NB4 (cell line): ENCODE measurements at regions not wholly inside any gene's neighbourhood (a gene's known extent, or its start where the extent isn't known, plus 50 kb on each side); places are given as distances from the start of the nearest gene placed in this dataset.

ENCODE experiments used
- DNase-seq: peaks from one replicate; pipeline ENCODE4 v3.0.0; 2010; ENCODE audit warnings: low read depth
- H3K4me3 ChIP-seq: one replicate; pipeline ENCODE4 v1.5.1; 2011; ENCODE audit warnings: mild to moderate bottlenecking, low read depth, low read length, moderate library complexity
- MYC ChIP-seq: IDR thresholded peaks from 2 replicates; pipeline ENCODE4 v1.6.1; 2011; ENCODE audit warnings: low read depth, low read length
- POLR2A ChIP-seq: IDR thresholded peaks from 2 replicates; pipeline ENCODE4 v1.6.1; 2011; ENCODE audit warnings: mild to moderate bottlenecking; ENCODE audit not compliant: insufficient read length; ENCODE audit errors: extremely low read depth
- TF ChIP-seq, protein P1 (sequence below): IDR thresholded peaks from 2 replicates; pipeline ENCODE4 v1.6.1; 2011; ENCODE audit warnings: low read depth, low read length
- TF ChIP-seq, protein P2 (sequence below): IDR thresholded peaks from one replicate; pipeline ENCODE4 v1.5.1; 2012; ENCODE audit warnings: low read depth, low read length

DNA sequence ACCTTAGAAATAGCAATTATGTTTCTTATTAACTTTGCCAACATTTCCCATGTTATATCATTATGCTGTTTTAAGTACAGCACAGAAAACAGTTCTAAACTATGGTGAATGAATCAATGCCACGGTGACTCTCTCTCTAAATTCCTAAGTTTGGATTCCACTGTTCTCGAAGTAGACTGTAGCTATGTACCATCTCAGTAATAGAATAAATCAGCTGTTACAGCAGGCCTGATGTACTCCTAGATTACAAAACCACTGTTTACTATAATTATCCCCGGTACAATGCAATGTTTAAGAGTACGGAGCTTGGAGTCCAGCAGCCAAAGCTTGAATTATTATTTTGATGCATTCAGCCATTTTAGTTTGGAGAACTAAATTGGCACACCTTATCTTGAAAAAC, 476.3 kb upstream of the SLITRK1 start:
- H3K4me3 ChIP-seq: no peak overlapping the region
- DNase-seq: no peak
- TF ChIP-seq, protein P1, sequence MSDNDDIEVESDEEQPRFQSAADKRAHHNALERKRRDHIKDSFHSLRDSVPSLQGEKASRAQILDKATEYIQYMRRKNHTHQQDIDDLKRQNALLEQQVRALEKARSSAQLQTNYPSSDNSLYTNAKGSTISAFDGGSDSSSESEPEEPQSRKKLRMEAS: no peak
- no peak for TF ChIP-seq POLR2A
- TF ChIP-seq, protein P2, sequence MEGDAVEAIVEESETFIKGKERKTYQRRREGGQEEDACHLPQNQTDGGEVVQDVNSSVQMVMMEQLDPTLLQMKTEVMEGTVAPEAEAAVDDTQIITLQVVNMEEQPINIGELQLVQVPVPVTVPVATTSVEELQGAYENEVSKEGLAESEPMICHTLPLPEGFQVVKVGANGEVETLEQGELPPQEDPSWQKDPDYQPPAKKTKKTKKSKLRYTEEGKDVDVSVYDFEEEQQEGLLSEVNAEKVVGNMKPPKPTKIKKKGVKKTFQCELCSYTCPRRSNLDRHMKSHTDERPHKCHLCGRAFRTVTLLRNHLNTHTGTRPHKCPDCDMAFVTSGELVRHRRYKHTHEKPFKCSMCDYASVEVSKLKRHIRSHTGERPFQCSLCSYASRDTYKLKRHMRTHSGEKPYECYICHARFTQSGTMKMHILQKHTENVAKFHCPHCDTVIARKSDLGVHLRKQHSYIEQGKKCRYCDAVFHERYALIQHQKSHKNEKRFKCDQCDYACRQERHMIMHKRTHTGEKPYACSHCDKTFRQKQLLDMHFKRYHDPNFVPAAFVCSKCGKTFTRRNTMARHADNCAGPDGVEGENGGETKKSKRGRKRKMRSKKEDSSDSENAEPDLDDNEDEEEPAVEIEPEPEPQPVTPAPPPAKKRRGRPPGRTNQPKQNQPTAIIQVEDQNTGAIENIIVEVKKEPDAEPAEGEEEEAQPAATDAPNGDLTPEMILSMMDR: no peak
- no peak for TF ChIP-seq MYC

DNA sequence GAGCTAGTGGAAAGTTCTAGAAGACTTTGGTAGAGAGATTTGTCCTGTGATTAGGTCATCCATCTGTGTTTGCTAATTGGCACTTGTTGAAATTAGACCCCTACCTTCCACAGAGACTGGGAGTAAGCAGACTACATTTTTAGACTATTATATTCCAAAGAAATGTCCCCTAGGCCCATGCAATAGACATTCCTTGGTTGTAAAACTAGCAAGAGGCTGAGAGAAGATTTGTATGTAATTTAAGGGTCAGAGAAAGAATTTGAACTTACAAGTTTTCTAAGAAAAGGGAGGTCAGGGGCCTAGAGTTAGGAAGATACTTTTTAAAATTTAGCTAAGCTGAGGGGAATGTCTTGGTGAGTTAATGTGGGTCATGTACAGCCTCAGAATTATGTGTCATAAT, 470.7 kb upstream of the SLITRK1 start:
- no peak overlapping the region for H3K4me3 ChIP-seq
- no peak for DNase-seq
- TF ChIP-seq, protein P2: no peak
- no peak for TF ChIP-seq MYC
- TF ChIP-seq, protein P1: no peak

DNA sequence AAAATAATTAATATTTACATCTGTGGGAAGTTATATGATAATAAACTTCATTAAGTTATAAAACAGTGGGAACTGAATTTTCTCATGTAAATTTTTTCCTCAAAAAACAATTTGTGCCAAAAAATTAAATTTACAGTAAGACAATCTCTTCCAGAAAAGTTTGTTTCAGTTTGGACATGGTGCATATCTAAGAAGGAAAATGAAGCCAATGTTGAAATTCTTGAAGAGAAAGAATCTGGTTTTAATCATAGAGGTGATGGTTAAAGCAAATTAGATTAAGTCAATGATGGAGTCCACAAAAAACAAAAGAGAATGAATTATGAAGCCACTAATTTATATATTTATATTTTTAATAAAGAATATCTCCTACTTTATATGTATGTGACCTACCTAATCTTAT, 457.2 kb upstream of the SLITRK1 start:
- no peak for DNase-seq
- TF ChIP-seq, protein P2: no peak
- TF ChIP-seq, protein P1: no peak
- TF ChIP-seq MYC (no peak), POLR2A (no peak)
- no peak overlapping the region for H3K4me3 ChIP-seq

DNA sequence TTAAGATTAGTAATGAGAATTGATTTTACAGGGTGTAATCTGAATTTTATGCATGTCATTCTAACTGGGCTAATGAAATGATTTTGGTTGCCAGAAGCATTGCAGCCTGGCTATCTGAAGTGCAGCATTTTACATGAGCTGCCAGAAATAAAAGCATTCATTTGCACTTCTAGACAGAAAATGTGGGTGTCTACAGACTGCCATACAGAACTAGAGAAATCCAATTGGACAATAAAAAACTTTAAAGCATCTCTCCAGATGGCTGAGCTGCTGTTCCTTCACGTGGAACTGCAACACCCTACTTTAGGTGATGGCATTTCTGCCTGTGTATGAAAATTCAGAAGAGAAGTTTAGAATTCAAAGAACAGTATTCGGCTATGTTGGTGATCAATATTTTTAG, 450.1 kb upstream of the SLITRK1 start:
- no peak for DNase-seq
- no peak overlapping the region for H3K4me3 ChIP-seq
- TF ChIP-seq, protein P2: no peak
- TF ChIP-seq, protein P1: no peak
- TF ChIP-seq POLR2A: no peak
- no peak for TF ChIP-seq MYC

DNA sequence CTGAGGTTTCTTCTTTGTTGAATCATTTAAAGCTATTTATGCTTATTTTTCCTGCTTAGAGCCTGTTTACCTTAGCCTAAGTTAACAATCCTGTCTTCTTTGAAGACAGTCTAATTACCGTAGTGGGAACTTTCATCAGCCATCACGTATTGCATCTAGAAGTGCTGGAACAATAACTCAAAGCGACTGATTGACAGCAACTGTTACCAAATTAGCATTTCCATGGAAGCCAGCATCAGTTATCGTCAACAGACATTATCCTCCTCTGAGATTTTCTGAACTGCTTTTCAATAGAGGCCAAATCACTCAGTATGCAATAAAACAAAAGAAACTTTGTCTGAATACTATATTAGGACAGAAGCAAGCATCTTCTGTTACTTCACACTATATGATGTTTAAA, 433.3 kb upstream of the SLITRK1 start:
- H3K4me3 ChIP-seq: no peak overlapping the region
- no peak for TF ChIP-seq POLR2A
- TF ChIP-seq, protein P2: no peak
- TF ChIP-seq, protein P1: no peak
- TF ChIP-seq MYC: no peak
- DNase-seq: no peak

DNA sequence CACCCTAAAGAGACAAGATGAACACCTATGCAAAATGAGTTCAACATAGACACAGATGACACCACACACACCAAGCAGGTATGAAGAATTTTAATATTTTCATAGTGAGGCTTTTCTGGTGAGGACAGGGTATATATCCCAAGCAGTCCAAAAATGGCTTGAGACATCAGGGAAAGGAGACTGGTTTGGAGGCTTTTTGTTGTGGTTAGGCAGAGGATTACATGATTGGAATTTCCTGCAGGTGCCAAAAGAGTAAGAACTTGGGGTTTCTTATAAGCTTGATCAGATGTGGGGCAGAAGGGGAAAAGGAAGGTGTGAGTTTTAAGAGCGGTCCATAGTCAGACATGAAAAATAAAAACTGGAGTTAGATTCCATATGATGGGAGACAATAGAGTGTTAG, 420.8 kb upstream of the SLITRK1 start:
- no peak for DNase-seq
- TF ChIP-seq POLR2A (no peak), MYC (no peak)
- TF ChIP-seq, protein P2: no peak
- TF ChIP-seq, protein P1: no peak
- H3K4me3 ChIP-seq: no peak overlapping the region
